HepG2 (cell line): ENCODE measurements at regions not wholly inside any gene's neighbourhood (a gene's known extent, or its start where the extent isn't known, plus 50 kb on each side); places are given as distances from the start of the nearest gene placed in this dataset.

Experiments used
- HNF4A ChIP-seq: sonication (generic); formaldehyde crosslinking; IDR thresholded peaks from 2 replicates; pipeline ENCODE4 v1.4.0; 2020; ENCODE audit warnings: missing genetic modification reagents
- MAFK ChIP-seq, 2 experiments: IDR thresholded peaks in 1 of 2; conservative IDR thresholded peaks in 1 of 2; 2 replicates each; pipeline ENCODE4 v1.6.1; 2011; ENCODE audit warnings: improper control_type of control experiment in 2 of 2, low read length in 2 of 2
- TEAD3 ChIP-seq: optimal IDR thresholded peaks from 2 replicates; pipeline ENCODE3; 2016; ENCODE audit warnings: borderline replicate concordance
- ZNF496 ChIP-seq: sonication (generic); formaldehyde crosslinking; IDR thresholded peaks from 2 replicates; pipeline ENCODE4 v1.8.1; 2023; ENCODE audit warnings: mild to moderate bottlenecking, moderate library complexity, missing genetic modification reagents; ENCODE audit not compliant: insufficient replicate concordance
- TF ChIP-seq, protein P1 (sequence below): IDR thresholded peaks from 2 replicates; pipeline ENCODE4 v1.4.0; 2020; ENCODE audit warnings: mild to moderate bottlenecking, missing genetic modification reagents
- TF ChIP-seq, protein P2 (sequence below): sonication (generic); formaldehyde crosslinking; IDR thresholded peaks from 2 replicates; pipeline ENCODE4 v1.4.0; 2020; ENCODE audit warnings: missing genetic modification reagents
- TF ChIP-seq, protein P3 (sequence below): sonication (generic); formaldehyde crosslinking; IDR thresholded peaks from 2 replicates; pipeline ENCODE4 v1.5.1; 2020; ENCODE audit warnings: mild to moderate bottlenecking, missing genetic modification reagents, borderline replicate concordance
- TF ChIP-seq, protein P4 (sequence below): sonication (generic); formaldehyde crosslinking; conservative IDR thresholded peaks from 2 replicates; pipeline ENCODE4 v1.4.0; 2020; ENCODE audit warnings: mild to moderate bottlenecking, missing genetic modification reagents, moderate library complexity
- TF ChIP-seq, protein P5 (sequence below): IDR thresholded peaks from 2 replicates; pipeline ENCODE4 v1.6.1; 2012; ENCODE audit warnings: low read depth, low read length, improper control_type of control experiment

DNA sequence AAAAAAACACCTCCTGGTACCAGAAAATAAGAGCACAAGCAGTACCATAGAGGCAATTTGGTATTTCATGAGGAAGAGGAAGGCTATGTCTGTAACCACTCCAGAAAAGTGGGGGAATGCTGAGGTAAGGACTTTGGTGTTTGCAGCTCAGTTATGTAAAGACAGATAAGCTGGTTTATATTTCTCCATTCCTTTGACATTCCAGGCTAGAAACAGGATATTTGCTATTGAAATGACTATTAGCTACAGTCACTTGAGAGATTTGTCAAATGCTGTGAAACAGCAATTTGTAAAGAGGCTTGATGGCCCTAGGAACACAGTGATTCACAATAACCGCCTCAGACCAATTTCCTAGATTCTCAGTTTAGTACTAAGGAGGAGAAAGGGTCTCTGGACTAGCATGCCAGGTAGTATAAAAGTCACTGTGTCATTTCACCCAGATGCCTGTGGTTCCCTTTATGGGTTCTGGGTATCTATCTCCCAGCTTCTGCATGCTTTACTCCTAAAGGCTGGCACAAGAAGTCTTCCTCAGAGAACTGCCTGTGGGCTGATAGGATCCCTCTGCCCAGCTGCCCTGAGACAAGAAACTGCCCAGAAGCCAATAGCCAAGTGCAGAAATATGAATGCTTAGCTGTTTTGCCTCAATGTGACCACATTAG is 80.5 kb downstream of the VCAM1 start (continued):
- TF ChIP-seq, protein P1, sequence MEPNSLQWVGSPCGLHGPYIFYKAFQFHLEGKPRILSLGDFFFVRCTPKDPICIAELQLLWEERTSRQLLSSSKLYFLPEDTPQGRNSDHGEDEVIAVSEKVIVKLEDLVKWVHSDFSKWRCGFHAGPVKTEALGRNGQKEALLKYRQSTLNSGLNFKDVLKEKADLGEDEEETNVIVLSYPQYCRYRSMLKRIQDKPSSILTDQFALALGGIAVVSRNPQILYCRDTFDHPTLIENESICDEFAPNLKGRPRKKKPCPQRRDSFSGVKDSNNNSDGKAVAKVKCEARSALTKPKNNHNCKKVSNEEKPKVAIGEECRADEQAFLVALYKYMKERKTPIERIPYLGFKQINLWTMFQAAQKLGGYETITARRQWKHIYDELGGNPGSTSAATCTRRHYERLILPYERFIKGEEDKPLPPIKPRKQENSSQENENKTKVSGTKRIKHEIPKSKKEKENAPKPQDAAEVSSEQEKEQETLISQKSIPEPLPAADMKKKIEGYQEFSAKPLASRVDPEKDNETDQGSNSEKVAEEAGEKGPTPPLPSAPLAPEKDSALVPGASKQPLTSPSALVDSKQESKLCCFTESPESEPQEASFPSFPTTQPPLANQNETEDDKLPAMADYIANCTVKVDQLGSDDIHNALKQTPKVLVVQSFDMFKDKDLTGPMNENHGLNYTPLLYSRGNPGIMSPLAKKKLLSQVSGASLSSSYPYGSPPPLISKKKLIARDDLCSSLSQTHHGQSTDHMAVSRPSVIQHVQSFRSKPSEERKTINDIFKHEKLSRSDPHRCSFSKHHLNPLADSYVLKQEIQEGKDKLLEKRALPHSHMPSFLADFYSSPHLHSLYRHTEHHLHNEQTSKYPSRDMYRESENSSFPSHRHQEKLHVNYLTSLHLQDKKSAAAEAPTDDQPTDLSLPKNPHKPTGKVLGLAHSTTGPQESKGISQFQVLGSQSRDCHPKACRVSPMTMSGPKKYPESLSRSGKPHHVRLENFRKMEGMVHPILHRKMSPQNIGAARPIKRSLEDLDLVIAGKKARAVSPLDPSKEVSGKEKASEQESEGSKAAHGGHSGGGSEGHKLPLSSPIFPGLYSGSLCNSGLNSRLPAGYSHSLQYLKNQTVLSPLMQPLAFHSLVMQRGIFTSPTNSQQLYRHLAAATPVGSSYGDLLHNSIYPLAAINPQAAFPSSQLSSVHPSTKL (CRISPR knock-in tag): peak; percentile 28; the same call in 1 of the 2 replicates
- TF ChIP-seq, protein P2, sequence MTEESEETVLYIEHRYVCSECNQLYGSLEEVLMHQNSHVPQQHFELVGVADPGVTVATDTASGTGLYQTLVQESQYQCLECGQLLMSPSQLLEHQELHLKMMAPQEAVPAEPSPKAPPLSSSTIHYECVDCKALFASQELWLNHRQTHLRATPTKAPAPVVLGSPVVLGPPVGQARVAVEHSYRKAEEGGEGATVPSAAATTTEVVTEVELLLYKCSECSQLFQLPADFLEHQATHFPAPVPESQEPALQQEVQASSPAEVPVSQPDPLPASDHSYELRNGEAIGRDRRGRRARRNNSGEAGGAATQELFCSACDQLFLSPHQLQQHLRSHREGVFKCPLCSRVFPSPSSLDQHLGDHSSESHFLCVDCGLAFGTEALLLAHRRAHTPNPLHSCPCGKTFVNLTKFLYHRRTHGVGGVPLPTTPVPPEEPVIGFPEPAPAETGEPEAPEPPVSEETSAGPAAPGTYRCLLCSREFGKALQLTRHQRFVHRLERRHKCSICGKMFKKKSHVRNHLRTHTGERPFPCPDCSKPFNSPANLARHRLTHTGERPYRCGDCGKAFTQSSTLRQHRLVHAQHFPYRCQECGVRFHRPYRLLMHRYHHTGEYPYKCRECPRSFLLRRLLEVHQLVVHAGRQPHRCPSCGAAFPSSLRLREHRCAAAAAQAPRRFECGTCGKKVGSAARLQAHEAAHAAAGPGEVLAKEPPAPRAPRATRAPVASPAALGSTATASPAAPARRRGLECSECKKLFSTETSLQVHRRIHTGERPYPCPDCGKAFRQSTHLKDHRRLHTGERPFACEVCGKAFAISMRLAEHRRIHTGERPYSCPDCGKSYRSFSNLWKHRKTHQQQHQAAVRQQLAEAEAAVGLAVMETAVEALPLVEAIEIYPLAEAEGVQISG (CRISPR knock-in tag): no peak
- TF ChIP-seq HNF4A (CRISPR knock-in tag) (peak; percentile 17; the same call in 1 of the 2 replicates), ZNF496 (CRISPR knock-in tag) (no peak), MAFK (conservative IDR thresholded peaks at IDR 0.05 in 1 of 2, IDR thresholded peaks at IDR 0.05 in 1 of 2; ENCODE audit: low read length in 2 of 2) (peak; percentile 72 to 73), TEAD3 (CRISPR knock-in tag) (peak; percentile 77)
- TF ChIP-seq, protein P3, sequence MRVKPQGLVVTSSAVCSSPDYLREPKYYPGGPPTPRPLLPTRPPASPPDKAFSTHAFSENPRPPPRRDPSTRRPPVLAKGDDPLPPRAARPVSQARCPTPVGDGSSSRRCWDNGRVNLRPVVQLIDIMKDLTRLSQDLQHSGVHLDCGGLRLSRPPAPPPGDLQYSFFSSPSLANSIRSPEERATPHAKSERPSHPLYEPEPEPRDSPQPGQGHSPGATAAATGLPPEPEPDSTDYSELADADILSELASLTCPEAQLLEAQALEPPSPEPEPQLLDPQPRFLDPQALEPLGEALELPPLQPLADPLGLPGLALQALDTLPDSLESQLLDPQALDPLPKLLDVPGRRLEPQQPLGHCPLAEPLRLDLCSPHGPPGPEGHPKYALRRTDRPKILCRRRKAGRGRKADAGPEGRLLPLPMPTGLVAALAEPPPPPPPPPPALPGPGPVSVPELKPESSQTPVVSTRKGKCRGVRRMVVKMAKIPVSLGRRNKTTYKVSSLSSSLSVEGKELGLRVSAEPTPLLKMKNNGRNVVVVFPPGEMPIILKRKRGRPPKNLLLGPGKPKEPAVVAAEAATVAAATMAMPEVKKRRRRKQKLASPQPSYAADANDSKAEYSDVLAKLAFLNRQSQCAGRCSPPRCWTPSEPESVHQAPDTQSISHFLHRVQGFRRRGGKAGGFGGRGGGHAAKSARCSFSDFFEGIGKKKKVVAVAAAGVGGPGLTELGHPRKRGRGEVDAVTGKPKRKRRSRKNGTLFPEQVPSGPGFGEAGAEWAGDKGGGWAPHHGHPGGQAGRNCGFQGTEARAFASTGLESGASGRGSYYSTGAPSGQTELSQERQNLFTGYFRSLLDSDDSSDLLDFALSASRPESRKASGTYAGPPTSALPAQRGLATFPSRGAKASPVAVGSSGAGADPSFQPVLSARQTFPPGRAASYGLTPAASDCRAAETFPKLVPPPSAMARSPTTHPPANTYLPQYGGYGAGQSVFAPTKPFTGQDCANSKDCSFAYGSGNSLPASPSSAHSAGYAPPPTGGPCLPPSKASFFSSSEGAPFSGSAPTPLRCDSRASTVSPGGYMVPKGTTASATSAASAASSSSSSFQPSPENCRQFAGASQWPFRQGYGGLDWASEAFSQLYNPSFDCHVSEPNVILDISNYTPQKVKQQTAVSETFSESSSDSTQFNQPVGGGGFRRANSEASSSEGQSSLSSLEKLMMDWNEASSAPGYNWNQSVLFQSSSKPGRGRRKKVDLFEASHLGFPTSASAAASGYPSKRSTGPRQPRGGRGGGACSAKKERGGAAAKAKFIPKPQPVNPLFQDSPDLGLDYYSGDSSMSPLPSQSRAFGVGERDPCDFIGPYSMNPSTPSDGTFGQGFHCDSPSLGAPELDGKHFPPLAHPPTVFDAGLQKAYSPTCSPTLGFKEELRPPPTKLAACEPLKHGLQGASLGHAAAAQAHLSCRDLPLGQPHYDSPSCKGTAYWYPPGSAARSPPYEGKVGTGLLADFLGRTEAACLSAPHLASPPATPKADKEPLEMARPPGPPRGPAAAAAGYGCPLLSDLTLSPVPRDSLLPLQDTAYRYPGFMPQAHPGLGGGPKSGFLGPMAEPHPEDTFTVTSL (CRISPR knock-in tag): peak; percentile 46; the same call in 1 of the 2 replicates
- TF ChIP-seq, protein P4, sequence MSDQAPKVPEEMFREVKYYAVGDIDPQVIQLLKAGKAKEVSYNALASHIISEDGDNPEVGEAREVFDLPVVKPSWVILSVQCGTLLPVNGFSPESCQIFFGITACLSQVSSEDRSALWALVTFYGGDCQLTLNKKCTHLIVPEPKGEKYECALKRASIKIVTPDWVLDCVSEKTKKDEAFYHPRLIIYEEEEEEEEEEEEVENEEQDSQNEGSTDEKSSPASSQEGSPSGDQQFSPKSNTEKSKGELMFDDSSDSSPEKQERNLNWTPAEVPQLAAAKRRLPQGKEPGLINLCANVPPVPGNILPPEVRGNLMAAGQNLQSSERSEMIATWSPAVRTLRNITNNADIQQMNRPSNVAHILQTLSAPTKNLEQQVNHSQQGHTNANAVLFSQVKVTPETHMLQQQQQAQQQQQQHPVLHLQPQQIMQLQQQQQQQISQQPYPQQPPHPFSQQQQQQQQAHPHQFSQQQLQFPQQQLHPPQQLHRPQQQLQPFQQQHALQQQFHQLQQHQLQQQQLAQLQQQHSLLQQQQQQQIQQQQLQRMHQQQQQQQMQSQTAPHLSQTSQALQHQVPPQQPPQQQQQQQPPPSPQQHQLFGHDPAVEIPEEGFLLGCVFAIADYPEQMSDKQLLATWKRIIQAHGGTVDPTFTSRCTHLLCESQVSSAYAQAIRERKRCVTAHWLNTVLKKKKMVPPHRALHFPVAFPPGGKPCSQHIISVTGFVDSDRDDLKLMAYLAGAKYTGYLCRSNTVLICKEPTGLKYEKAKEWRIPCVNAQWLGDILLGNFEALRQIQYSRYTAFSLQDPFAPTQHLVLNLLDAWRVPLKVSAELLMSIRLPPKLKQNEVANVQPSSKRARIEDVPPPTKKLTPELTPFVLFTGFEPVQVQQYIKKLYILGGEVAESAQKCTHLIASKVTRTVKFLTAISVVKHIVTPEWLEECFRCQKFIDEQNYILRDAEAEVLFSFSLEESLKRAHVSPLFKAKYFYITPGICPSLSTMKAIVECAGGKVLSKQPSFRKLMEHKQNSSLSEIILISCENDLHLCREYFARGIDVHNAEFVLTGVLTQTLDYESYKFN: peak; percentile 34; the same call in 1 of the 2 replicates
- TF ChIP-seq, protein P5, sequence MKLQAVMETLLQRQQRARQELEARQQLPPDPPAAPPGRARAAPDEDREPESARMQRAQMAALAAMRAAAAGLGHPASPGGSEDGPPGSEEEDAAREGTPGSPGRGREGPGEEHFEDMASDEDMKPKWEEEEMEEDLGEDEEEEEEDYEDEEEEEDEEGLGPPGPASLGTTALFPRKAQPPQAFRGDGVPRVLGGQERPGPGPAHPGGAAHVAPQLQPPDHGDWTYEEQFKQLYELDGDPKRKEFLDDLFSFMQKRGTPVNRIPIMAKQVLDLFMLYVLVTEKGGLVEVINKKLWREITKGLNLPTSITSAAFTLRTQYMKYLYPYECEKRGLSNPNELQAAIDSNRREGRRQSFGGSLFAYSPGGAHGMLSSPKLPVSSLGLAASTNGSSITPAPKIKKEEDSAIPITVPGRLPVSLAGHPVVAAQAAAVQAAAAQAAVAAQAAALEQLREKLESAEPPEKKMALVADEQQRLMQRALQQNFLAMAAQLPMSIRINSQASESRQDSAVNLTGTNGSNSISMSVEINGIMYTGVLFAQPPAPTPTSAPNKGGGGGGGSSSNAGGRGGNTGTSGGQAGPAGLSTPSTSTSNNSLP: 0 out of 2 replicates have a peak, but pooled peaks have one; percentile 9
